AG10803 (cell line): ENCODE measurements at regions not wholly inside any gene's neighbourhood (a gene's known extent, or its start where the extent isn't known, plus 50 kb on each side); places are given as distances from the start of the nearest gene placed in this dataset.

ENCODE experiments used
- DNase-seq: peaks from one replicate; pipeline ENCODE4 v3.0.0; 2010; ENCODE audit warnings: low read depth
- H3K4me3 ChIP-seq: 2 replicates; pipeline ENCODE4 v1.5.1; 2011; ENCODE audit warnings: mild to moderate bottlenecking, low read length, control low read depth
- CTCF ChIP-seq: conservative IDR thresholded peaks from 2 replicates; pipeline ENCODE4 v1.5.1; 2011; ENCODE audit warnings: mild to moderate bottlenecking, low read length, control low read depth, inconsistent platforms

DNA sequence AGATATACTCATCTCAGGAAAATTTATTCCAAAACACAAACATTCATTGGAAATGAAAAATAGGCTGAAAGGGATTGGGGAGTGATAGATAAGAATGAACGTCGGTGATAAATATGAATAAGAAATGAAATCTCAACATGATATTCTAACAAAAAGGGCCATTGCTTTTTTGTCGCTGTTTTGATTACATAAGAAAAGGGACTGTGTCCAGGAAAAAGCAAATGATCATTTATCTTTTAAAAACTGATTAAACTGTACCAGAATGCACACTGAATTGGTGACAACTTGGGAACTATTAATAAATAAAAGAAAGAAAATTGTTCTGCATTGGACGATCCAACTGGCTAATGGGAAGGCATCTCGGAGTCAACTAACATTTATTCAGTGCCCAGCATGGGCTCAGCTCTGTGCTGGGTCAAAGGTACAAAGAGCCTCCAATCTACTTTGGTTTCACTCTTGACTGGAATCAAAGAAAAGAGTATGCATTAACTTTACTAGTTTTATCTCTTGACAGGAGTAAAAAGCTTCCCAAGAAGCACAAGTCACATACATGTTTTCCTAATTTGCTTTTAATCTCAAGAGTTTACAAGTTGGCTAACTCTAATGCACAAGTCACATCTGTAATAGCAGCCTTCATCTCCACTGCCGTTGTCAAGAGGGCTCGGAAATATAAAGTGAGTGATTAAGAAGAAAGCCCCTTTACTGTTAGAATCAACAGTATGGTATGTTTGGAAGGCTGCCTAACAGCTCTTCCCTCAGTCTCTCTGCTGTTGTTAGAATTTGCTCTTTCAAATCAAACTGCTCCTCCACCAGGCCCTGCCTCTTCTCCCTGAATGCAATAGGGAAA, 280.0 kb downstream of the IGSF11 start:
- no peak for DNase-seq
- no peak for TF ChIP-seq CTCF
- H3K4me3 ChIP-seq = no peak overlapping the region

- no peak for DNase-seq
- no peak overlapping the region for H3K4me3 ChIP-seq
- no peak for TF ChIP-seq CTCF
These were observed 279.3 kb downstream of the IGSF11 start for GRCh38 chr3:118755253-118755801.

DNA sequence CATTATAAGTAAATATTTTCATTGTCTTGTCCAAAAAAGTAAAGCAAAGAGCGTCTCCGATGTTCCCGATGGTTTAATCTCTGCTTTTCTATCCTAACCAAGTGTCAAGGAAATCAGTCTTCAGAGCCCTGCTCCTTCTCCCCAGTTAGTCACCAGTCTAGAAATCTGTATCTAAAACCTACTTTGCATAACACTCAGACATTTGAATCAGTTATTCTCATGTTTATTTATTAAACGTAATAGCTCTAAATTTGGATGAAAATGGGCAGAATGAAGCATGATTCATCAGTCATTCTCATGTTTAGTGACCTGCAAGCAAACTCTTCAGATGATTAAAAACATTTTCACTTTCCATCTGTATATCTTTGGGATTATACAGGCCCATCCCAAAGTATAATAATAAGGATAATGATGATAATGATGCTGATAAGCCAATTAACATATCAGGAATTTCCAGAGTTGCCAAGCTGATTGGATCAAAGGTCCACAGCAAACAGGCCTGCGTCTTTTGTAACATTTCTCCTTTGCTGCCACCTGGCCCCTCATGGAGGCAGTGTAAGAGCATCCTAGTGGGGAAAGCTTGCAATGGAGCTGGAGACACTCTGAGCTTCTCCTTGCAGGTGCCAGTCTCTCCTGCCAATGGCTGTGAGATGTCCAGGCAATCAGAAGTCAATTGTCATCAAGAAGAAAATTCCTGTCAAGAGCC, 273.9 kb downstream of the IGSF11 start:
- H3K4me3 ChIP-seq = no peak overlapping the region
- no peak for TF ChIP-seq CTCF
- DNase-seq = no peak

DNA sequence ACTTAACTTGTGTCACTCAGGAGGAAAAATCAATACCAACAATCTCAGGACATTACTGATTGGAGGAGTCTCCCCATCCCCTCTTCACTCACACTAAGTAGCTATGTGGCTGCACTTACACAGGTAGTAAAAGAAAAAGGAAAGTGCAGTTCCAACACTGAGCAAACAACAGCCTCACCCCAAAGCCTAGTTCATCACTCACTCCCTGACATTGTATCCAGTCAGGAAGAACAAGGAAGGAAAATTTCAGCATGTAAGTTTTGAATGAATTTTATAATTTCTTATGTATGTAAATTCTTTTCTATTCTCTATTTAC, 273.4 kb downstream of the IGSF11 start:
- TF ChIP-seq CTCF = no peak
- DNase-seq = no peak
- no peak overlapping the region for H3K4me3 ChIP-seq

GRCh38 chr3:118765636-118766305, 268.9 kb downstream of the IGSF11 start:
- TF ChIP-seq CTCF = no peak
- no peak overlapping the region for H3K4me3 ChIP-seq
- DNase-seq = no peak

DNA sequence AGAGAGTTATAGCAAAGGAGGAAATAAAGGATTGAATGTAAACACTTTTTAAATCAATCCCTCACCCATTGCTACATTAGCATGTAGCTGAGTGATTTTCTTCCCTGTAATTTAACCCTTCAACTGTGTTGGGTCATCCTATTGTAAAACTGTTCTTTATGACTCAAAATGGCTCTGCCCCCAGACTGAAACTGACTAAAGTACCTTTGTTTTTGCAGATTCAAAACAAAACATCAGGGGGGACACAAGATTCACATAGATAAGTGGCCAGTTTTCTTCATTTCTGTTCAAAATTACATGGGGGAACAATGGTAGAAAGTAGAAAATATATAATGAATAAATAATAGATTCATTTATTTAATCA, 268.4 kb downstream of the IGSF11 start:
- no peak for TF ChIP-seq CTCF
- no peak for DNase-seq
- no peak overlapping the region for H3K4me3 ChIP-seq
